AG04449 (cell line): ENCODE measurements at regions not wholly inside any gene's neighbourhood (a gene's known extent, or its start where the extent isn't known, plus 50 kb on each side); places are given as distances from the start of the nearest gene placed in this dataset.

ENCODE experiments used
- CTCF ChIA-PET: fragments of 350-600 bp; formaldehyde crosslinking; extraction: SDS; loops from one replicate; lab custom pipeline; 2021; ENCODE audit warnings: antibody characterized with exemption; lab: Yijun Ruan, JAX
- POLR2A ChIA-PET: fragments of 400-600, 350-600 bp; formaldehyde crosslinking; extraction: SDS; loops from one replicate; lab custom pipeline; 2020; ENCODE audit warnings: antibody characterized with exemption, inconsistent platforms; lab: Yijun Ruan, JAX
- DNase-seq: peaks from one replicate; pipeline ENCODE4 v3.0.0-alpha.2; 2010; ENCODE audit warnings: low read depth, low spot score
- H3K4me3 ChIP-seq: 2 replicates; pipeline ENCODE4 v1.5.1; 2011; ENCODE audit warnings: low read depth, mild to moderate bottlenecking, control low read depth, low read length
- TF ChIP-seq, protein P1 (sequence below): IDR thresholded peaks from one replicate; pipeline ENCODE4 v1.5.1; 2011; ENCODE audit warnings: mild to moderate bottlenecking, moderate library complexity, low read length, control low read depth, inconsistent platforms; ENCODE audit not compliant: insufficient read depth; ENCODE audit errors: missing control alignments

DNA sequence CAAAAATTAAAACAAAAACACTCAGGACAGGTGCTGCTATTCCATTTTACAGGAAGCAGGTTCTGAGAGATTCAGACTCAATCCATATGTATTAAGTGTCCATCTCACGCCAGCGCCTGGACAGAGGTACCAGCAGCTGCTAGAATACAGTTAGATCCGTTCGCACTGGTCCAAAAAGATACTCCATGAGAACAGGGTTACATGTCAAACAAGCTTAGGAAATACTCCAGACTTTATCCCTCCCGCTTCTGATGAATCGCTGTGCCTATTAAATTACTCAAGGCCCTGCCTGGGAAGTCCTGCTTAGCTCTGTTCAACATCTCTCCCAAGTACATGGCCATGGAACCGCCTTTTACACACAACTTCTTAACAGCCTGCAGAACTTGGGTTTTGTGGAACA lies 50.2 kb upstream of the SLC35C1 start:
- TF ChIP-seq, protein P1, sequence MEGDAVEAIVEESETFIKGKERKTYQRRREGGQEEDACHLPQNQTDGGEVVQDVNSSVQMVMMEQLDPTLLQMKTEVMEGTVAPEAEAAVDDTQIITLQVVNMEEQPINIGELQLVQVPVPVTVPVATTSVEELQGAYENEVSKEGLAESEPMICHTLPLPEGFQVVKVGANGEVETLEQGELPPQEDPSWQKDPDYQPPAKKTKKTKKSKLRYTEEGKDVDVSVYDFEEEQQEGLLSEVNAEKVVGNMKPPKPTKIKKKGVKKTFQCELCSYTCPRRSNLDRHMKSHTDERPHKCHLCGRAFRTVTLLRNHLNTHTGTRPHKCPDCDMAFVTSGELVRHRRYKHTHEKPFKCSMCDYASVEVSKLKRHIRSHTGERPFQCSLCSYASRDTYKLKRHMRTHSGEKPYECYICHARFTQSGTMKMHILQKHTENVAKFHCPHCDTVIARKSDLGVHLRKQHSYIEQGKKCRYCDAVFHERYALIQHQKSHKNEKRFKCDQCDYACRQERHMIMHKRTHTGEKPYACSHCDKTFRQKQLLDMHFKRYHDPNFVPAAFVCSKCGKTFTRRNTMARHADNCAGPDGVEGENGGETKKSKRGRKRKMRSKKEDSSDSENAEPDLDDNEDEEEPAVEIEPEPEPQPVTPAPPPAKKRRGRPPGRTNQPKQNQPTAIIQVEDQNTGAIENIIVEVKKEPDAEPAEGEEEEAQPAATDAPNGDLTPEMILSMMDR: no peak
- ChIA-PET CTCF (interaction anchor here (0.8 to 4.0 kb wide), 3 partner anchors 13 to 384 kb away, joined by 3 to 31 read pairs (median 4); no protein-coding TSS in a partner anchor), POLR2A (no interaction called here)
- DNase-seq: no peak
- H3K4me3 ChIP-seq: no peak overlapping the region

DNA sequence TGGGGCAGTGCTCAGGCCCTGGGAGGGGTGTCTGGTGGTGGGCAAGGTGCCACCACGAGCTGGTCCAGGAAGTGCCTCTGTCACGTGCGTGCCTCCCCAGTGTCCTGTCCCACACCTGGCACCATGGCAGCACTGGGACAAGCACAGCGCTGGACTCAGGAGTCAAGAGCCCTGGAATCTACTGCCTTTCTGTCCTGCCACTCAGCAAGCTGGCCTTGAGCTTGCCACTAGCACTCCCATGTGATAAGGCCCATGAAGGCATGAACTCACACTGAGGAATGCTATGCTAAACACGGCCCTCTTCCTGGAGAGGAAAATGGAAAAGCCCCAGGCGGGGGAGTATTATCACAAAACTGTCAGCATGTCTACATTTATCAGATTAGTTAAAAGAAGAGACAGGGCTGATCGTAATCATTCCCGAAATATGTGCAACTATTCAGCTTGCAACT lies 50.7 kb upstream of the SLC35C1 start:
- POLR2A ChIA-PET: no interaction called here
- no peak for DNase-seq
- no peak overlapping the region for H3K4me3 ChIP-seq
- TF ChIP-seq, protein P1: no peak
- CTCF ChIA-PET: interaction anchor here (0.8 to 4.0 kb wide), 3 partner anchors 13 to 383 kb away, joined by 3 to 31 read pairs (median 4); no protein-coding TSS in a partner anchor

DNA sequence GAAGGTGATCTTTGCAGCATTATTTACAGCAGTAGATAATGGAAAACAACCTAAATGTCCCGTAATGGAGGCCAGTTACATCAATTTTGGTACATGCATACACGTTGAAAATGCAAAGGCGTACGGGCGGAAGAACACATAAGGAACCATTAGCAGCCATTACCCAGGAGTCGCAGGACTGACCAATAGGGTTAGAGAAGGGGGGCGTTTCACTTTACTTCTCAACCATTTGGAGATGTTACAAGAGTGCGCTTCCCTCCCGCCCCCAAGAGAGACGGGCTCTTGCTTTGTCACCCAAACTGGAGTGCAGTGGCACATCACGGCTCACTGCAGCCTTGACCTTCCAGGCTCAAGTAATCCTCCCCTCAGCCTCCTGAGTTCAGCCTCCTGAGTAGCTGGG lies 52.8 kb upstream of the SLC35C1 start:
- ChIA-PET POLR2A (no interaction called here), CTCF (no interaction called here)
- TF ChIP-seq, protein P1: no peak
- no peak for DNase-seq
- H3K4me3 ChIP-seq: no peak overlapping the region

DNA sequence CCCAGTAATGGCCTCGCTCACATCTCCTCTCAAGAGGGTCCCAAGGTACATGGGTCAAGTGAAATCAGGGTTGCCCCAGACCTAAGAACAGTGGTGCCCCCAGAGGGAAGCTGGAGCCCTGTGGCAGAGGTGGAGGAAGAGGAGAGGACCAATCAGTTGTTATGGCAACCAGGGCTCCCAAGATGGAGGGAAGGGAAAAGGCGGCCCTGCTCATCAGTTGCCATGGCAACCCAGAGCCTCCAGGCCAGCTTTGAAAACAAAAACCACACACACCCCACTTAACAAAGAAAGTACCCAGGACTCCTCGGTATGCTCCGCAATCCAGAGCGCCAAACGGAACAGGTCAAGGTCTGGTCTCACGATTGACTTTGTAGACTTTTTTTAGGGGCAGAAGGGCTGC lies 53.5 kb upstream of the SLC35C1 start:
- DNase-seq: no peak
- no peak overlapping the region for H3K4me3 ChIP-seq
- ChIA-PET POLR2A (no interaction called here), CTCF (no interaction called here)
- TF ChIP-seq, protein P1: no peak

DNA sequence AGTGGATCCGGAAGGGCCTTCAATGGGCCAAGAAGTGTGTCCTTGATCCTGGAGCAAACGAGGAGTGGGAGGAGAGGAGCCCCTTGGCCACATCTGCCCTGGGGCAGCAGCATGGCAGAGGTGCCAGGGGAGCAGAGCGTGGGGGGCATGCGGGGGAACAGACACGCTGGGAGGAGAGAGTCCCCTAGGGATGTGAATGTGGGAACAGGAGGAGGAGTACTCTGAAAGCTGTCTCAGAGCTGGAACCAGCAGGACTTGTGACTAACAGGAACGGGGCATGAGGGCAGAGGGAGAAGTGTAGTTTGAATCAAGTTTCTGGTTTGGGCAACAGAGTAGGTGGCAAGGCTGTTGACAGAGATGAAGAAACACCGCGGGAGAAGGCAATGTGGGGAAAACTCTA lies 54.5 kb upstream of the SLC35C1 start:
- TF ChIP-seq, protein P1: no peak
- ChIA-PET POLR2A (no interaction called here), CTCF (no interaction called here)
- no peak overlapping the region for H3K4me3 ChIP-seq
- no peak for DNase-seq

DNA sequence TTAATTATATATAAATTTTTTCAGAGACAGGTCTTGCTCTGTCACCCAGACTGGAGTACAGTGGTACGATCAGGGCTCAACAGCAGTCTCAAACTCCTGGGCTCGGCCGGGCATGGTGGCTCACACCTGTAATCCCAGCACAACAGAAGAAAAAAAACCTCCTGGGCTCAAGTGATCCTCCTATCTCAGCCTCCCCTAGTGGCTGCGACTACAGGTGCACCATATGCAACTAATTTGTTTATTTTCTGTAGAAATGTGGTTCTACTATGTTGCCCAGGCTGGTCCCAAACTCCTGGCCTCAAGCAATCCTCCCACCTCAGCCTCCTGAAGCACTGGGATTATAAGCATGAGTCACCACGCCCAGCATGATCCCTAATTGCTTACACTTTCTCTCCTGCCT lies 56.1 kb upstream of the SLC35C1 start:
- no peak for DNase-seq
- POLR2A ChIA-PET: no interaction called here
- TF ChIP-seq, protein P1: no peak
- no peak overlapping the region for H3K4me3 ChIP-seq
- CTCF ChIA-PET: interaction anchor here (1.0 kb wide), 1 partner anchor 378 kb away, joined by 3 read pairs; no protein-coding TSS in a partner anchor
